H9 (cell line): ENCODE measurements at regions not wholly inside any gene's neighbourhood (a gene's known extent, or its start where the extent isn't known, plus 50 kb on each side); places are given as distances from the start of the nearest gene placed in this dataset.

Experiments
- DNase-seq: peaks from one replicate; pipeline ENCODE4 v3.0.0-alpha.2; 2017
- H2AFZ ChIP-seq: one replicate; pipeline ENCODE4 v1.6.1; 2013; ENCODE audit warnings: mild to moderate bottlenecking, low read length, control low read depth, moderate library complexity
- H2AK5ac ChIP-seq: 2 replicates; pipeline ENCODE4 v1.6.1; 2013; ENCODE audit warnings: low read length, control low read depth, mixed read lengths; ENCODE audit not compliant: insufficient read length
- H2BK120ac ChIP-seq: one replicate; pipeline ENCODE4 v1.6.1; 2013; ENCODE audit warnings: low read depth, mild to moderate bottlenecking, low read length, control low read depth, inconsistent platforms; ENCODE audit not compliant: poor library complexity, severe bottlenecking
- H2BK12ac ChIP-seq: 2 replicates; pipeline ENCODE4 v1.6.1; 2013; ENCODE audit warnings: low read length, control low read depth, mixed read lengths, low read depth; ENCODE audit not compliant: insufficient read length
- H2BK15ac ChIP-seq: 2 replicates; pipeline ENCODE4 v1.6.1; 2013; ENCODE audit warnings: low read depth, low read length, control low read depth
- H2BK20ac ChIP-seq: one replicate; pipeline ENCODE4 v1.6.1; 2013; ENCODE audit warnings: low read depth, mild to moderate bottlenecking, low read length, control low read depth, inconsistent platforms; ENCODE audit not compliant: poor library complexity, severe bottlenecking
- H2BK5ac ChIP-seq: 2 replicates; pipeline ENCODE4 v1.6.1; 2013; ENCODE audit warnings: low read length, control low read depth, mixed read lengths; ENCODE audit not compliant: insufficient read length
- H3K14ac ChIP-seq: 2 replicates; pipeline ENCODE4 v1.6.1; 2013; ENCODE audit warnings: low read length, control low read depth; ENCODE audit not compliant: insufficient read depth
- H3K18ac ChIP-seq: 2 replicates; pipeline ENCODE4 v1.6.1; 2013; ENCODE audit warnings: low read depth, mild to moderate bottlenecking, mixed read lengths, low read length, control low read depth; ENCODE audit not compliant: insufficient read length
- H3K23ac ChIP-seq: 2 replicates; pipeline ENCODE4 v1.6.1; 2013; ENCODE audit warnings: low read length, control low read depth, mixed read lengths, low read depth; ENCODE audit not compliant: insufficient read length
- H3K23me2 ChIP-seq: 2 replicates; pipeline ENCODE4 v1.6.1; 2013; ENCODE audit warnings: low read depth, mild to moderate bottlenecking, mixed read lengths, low read length, control low read depth; ENCODE audit not compliant: insufficient read length, poor library complexity, severe bottlenecking
- H3K27ac ChIP-seq: 2 replicates; pipeline ENCODE4 v1.5.1; 2013; ENCODE audit warnings: low read length, control low read depth, mixed read lengths, low read depth; ENCODE audit not compliant: insufficient read length
- H3K27me3 ChIP-seq: 2 replicates; pipeline ENCODE4 v1.6.1; 2013; ENCODE audit warnings: low read length, control low read depth, inconsistent platforms; ENCODE audit not compliant: insufficient read depth
- H3K4ac ChIP-seq: 2 replicates; pipeline ENCODE4 v1.6.1; 2013; ENCODE audit warnings: low read depth, mild to moderate bottlenecking, control low read depth, inconsistent platforms, low read length, moderate library complexity
- H3K4me1 ChIP-seq: 2 replicates; pipeline ENCODE4 v1.6.1; 2013; ENCODE audit warnings: low read length, control low read depth, inconsistent platforms; ENCODE audit not compliant: insufficient read depth
- H3K4me2 ChIP-seq: 2 replicates; pipeline ENCODE4 v1.6.1; 2013; ENCODE audit warnings: low read length, control low read depth, mixed read lengths; ENCODE audit not compliant: insufficient read length, insufficient read depth
- H3K56ac ChIP-seq: 2 replicates; pipeline ENCODE4 v1.6.1; 2013; ENCODE audit warnings: low read depth, mild to moderate bottlenecking, mixed read lengths, low read length, control low read depth; ENCODE audit not compliant: insufficient read length
- H3K79me1 ChIP-seq: 2 replicates; pipeline ENCODE4 v1.6.1; 2013; ENCODE audit warnings: low read depth, mild to moderate bottlenecking, moderate library complexity, low read length, control low read depth, inconsistent platforms; ENCODE audit not compliant: insufficient read depth, poor library complexity, severe bottlenecking
- H3K79me2 ChIP-seq: 2 replicates; pipeline ENCODE4 v1.6.1; 2013; ENCODE audit warnings: low read length, control low read depth, inconsistent platforms; ENCODE audit not compliant: insufficient read depth
- H3K9ac ChIP-seq: 2 replicates; pipeline ENCODE4 v1.6.1; 2013; ENCODE audit warnings: low read length, control low read depth, mixed read lengths; ENCODE audit not compliant: insufficient read length; ENCODE audit errors: extremely low read depth
- H3K9me3 ChIP-seq: one replicate; pipeline ENCODE4 v1.6.1; 2013; ENCODE audit warnings: low read depth, low read length, inconsistent platforms; ENCODE audit not compliant: control insufficient read depth
- H3T11ph ChIP-seq: one replicate; pipeline ENCODE4 v1.6.1; 2013; ENCODE audit warnings: mild to moderate bottlenecking, low read length, control low read depth, inconsistent platforms
- H4K20me1 ChIP-seq: one replicate; pipeline ENCODE4 v1.6.1; 2013; ENCODE audit not compliant: control insufficient read depth, insufficient read length, insufficient read depth
- H4K5ac ChIP-seq: 2 replicates; pipeline ENCODE4 v1.6.1; 2013; ENCODE audit warnings: low read depth, mild to moderate bottlenecking, mixed read lengths, low read length, control low read depth; ENCODE audit not compliant: insufficient read length
- H4K8ac ChIP-seq: replicated peaks from 2 replicates; pipeline ENCODE4 v1.6.1; 2013; ENCODE audit warnings: low read length, control low read depth, mixed read lengths, low read depth; ENCODE audit not compliant: insufficient read length
- H4K91ac ChIP-seq: 2 replicates; pipeline ENCODE4 v1.6.1; 2013; ENCODE audit warnings: low read depth, mild to moderate bottlenecking, moderate library complexity, mixed read lengths, low read length, control low read depth; ENCODE audit not compliant: insufficient read length
- H3K27ac Mint-ChIP-seq, 3 experiments: 2 replicates in 2 of 3; 3 replicates in 1 of 3; pipeline ENCODE4 v1.8.0; 2020 to 2021; ENCODE audit warnings: mixed read lengths in 3 of 3, mild to moderate bottlenecking in 1 of 3, moderate library complexity in 1 of 3
- H3K27me3 Mint-ChIP-seq: 2 replicates; pipeline ENCODE4 v1.8.0; 2021; ENCODE audit warnings: low read depth, mild to moderate bottlenecking, moderate library complexity, mixed read lengths
- H3K36me3 Mint-ChIP-seq, 3 experiments: 2 replicates in 2 of 3; 3 replicates in 1 of 3; pipeline ENCODE4 v1.8.0; 2020 to 2021; ENCODE audit warnings: low read depth in 3 of 3, mixed read lengths in 3 of 3; ENCODE audit not compliant: insufficient read depth in 1 of 3
- H3K4me1 Mint-ChIP-seq, 2 experiments: 2 replicates each; pipeline ENCODE4 v1.8.0; 2020; ENCODE audit warnings: mixed read lengths in 2 of 2
- H3K4me3 Mint-ChIP-seq, 2 experiments: 2 replicates in 1 of 2; 3 replicates in 1 of 2; pipeline ENCODE4 v1.8.0; 2020 to 2021; ENCODE audit warnings: mild to moderate bottlenecking in 2 of 2, mixed read lengths in 2 of 2, moderate library complexity in 1 of 2
- H3K9me3 Mint-ChIP-seq, 2 experiments: 2 replicates in 1 of 2; 3 replicates in 1 of 2; pipeline ENCODE4 v1.8.0; 2020; ENCODE audit warnings: mild to moderate bottlenecking in 2 of 2, mixed read lengths in 2 of 2, moderate library complexity in 1 of 2
- CTCF ChIP-seq: fragments of 200-600 bp; sonication (generic); conservative IDR thresholded peaks from 3 replicates; pipeline ENCODE4 v1.8.0; 2021; ENCODE audit warnings: antibody characterized with exemption, mild to moderate bottlenecking
- WGBS: extraction: QIAGEN DNeasy Blood & Tissue Kit; methylation state at CpG from one replicate; pipeline ENCODE4 v1.1.7; 2013; ENCODE audit warnings: missing lambda C conversion rate, low lambda C conversion rate, mixed read lengths; ENCODE audit not compliant: insufficient read length; ENCODE audit errors: extremely low coverage; 5-methylcytosine and 5-hydroxymethylcytosine counted together

DNA sequence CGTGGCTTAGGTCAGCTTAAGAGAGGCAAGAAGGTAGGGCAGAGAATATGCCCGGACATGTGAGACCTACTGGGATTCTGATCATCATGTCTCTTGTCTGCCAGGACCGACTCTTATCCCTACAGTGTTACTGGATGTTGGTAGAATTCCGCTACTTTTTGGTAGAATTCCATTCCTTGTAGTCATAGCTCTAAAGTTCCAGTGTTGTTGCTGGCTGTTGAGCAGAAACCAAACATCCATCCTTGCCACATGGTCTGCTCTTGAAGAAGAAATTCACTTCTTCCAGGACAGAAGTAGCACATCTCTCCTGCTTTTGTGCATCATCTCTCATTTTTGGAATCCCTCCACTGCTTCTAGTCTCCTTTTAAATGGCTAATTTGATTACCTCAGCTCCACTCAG lies 453.7 kb downstream of the RPL10L start:
- no peak overlapping the region for H4K91ac ChIP-seq
- H3K14ac ChIP-seq = no peak overlapping the region
- no peak overlapping the region for H2BK12ac ChIP-seq
- H3K9me3 ChIP-seq = no peaks in the 10 kb centered on the region
- no peak overlapping the region for H3K56ac ChIP-seq
- no peak overlapping the region for H3K9ac ChIP-seq
- H3K4me1 ChIP-seq = no peaks in the 10 kb centered on the region
- no peak overlapping the region for H2BK20ac ChIP-seq
- TF ChIP-seq CTCF = no peak
- H4K20me1 ChIP-seq = no peaks in the 10 kb centered on the region
- no peaks in the 10 kb centered on the region for H3K27me3 ChIP-seq
- DNase-seq = no peak
- H3K27me3 Mint-ChIP-seq = no peaks in the 10 kb centered on the region
- no peaks in the 10 kb centered on the region for H3K79me1 ChIP-seq
- H3K79me2 ChIP-seq = no peaks in the 10 kb centered on the region
- no peaks in the 10 kb centered on the region for H3K23me2 ChIP-seq
- no peak overlapping the region for H3T11ph ChIP-seq
- H4K8ac ChIP-seq = no peak overlapping the region
- H4K5ac ChIP-seq = no peak overlapping the region
- no peak overlapping the region for H3K4me3 Mint-ChIP-seq
- no peak overlapping the region for H3K18ac ChIP-seq
- H3K36me3 Mint-ChIP-seq = no peaks in the 10 kb centered on the region
- no peak overlapping the region for H3K27ac ChIP-seq
- H2BK15ac ChIP-seq = no peak overlapping the region
- no peaks in the 10 kb centered on the region for H3K9me3 Mint-ChIP-seq
- peaks cover 0 to 11% of the 10 kb centered on the region in 2 experiments; a peak in 2 of 4 replicates for H3K4me1 Mint-ChIP-seq
- H2AFZ ChIP-seq = no peak overlapping the region
- no peak overlapping the region for H2AK5ac ChIP-seq
- no peak overlapping the region for H3K4me2 ChIP-seq
- H3K23ac ChIP-seq = no peak overlapping the region
- no CpG with 5 or more reads among the region's 4 CpGs for WGBS
- H3K27ac Mint-ChIP-seq = peak overlapping the region in 1 of 3 experiments; percentile 53; a peak in 2 of 7 replicates
- no peak overlapping the region for H2BK120ac ChIP-seq
- no peak overlapping the region for H3K4ac ChIP-seq
- H2BK5ac ChIP-seq = no peak overlapping the region
